Spleen (tissue), 3 donors: ENCODE measurements at regions not wholly inside any gene's neighbourhood (a gene's known extent, or its start where the extent isn't known, plus 50 kb on each side); places are given as distances from the start of the nearest gene placed in this dataset.

ENCODE experiments used
- POLR2A ChIP-seq, 3 donors: fragments of 450-650 bp; IDR thresholded peaks; one replicate each; pipeline ENCODE4 v1.5.1; 2017; ENCODE audit warnings: antibody characterized with exemption in 3 of 3, mild to moderate bottlenecking in 1 of 3
- POLR2AphosphoS5 ChIP-seq, 3 donors: sonication (generic); formaldehyde crosslinking; IDR thresholded peaks; one replicate each; pipeline ENCODE4 v1.5.1; 2017; ENCODE audit warnings: antibody characterized with exemption in 3 of 3

- no peak for TF ChIP-seq POLR2AphosphoS5 (IDR thresholded peaks at IDR 0.05)
- no peak for TF ChIP-seq POLR2A (IDR thresholded peaks at IDR 0.05)
These were observed 293.2 kb upstream of the CLINT1 start for GRCh38 chr5:158152136-158152535.
